Fibroblast of pulmonary artery (primary cell): ENCODE measurements at regions not wholly inside any gene's neighbourhood (a gene's known extent, or its start where the extent isn't known, plus 50 kb on each side); places are given as distances from the start of the nearest gene placed in this dataset.
"Not testable (repeated sequence)": the region's sequence is repeated elsewhere in the genome, so short reads cannot be mapped to it uniquely, and the experiment has no call there.

Experiments used
- DNase-seq: peaks from one replicate; pipeline ENCODE4 v3.0.0-alpha.2; 2010; ENCODE audit warnings: low read depth
- H3K4me3 ChIP-seq: replicated peaks from 2 replicates; pipeline ENCODE4 v1.5.1; 2011; ENCODE audit warnings: low read depth, mild to moderate bottlenecking, control low read depth, low read length, moderate library complexity
- TF ChIP-seq, protein P1 (sequence below): IDR thresholded peaks from 2 replicates; pipeline ENCODE4 v1.5.1; 2011; ENCODE audit warnings: mild to moderate bottlenecking, control low read depth, low read length, inconsistent platforms; ENCODE audit errors: missing control alignments

DNA sequence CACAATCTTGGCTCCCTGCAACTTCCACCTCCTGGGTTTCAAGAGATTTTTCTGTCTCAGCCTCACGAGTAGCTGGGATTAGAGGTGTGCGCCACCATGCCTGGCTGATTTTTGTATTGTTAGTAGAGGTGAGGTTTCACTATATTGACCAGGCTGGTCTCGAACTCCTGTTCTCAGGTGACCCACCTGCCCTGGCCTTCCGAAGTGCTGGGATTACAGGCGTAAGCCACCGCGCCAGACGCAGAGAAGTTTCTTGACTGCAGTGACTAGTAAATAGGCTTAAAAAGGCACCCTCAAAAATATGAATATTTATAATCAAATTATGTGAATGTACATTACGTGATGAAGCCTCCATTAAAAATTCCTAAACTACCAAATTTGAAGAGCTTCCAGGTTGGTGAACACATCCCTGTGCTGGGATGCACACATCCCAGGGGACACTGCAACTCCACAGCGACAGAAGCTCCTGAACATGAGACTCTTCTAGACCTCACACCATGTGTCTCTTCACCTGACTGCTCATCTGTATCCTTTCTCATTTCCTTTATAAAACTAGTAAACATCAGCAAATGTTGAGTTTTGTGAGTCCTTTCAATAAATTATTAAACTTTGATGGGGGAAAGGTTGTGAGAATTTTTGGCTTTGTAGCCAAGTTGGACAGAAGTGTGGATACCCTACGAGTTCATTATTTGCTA is 203.3 kb upstream of the SPOPL start:
- no peak overlapping the region for H3K4me3 ChIP-seq
- DNase-seq = no peak
- TF ChIP-seq, protein P1, sequence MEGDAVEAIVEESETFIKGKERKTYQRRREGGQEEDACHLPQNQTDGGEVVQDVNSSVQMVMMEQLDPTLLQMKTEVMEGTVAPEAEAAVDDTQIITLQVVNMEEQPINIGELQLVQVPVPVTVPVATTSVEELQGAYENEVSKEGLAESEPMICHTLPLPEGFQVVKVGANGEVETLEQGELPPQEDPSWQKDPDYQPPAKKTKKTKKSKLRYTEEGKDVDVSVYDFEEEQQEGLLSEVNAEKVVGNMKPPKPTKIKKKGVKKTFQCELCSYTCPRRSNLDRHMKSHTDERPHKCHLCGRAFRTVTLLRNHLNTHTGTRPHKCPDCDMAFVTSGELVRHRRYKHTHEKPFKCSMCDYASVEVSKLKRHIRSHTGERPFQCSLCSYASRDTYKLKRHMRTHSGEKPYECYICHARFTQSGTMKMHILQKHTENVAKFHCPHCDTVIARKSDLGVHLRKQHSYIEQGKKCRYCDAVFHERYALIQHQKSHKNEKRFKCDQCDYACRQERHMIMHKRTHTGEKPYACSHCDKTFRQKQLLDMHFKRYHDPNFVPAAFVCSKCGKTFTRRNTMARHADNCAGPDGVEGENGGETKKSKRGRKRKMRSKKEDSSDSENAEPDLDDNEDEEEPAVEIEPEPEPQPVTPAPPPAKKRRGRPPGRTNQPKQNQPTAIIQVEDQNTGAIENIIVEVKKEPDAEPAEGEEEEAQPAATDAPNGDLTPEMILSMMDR = no peak

DNA sequence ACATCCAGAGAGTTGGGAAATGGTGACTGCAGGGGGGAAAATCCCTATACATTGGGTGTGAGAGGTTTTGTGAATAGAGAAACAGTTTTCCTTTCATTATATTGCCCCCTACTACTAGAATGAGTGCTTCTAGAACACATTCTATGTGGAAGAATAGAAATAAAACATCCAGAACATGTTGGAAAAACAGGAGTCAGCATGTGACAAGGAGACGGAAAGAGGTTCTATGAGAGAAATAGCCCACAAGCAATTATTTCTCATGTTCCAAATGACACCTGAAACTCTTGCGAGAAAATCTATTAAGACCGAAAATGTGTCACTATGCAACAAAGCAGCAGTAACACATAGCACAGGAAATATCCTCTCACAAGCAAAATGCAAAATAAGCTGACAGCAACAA is 202.7 kb upstream of the SPOPL start:
- no peak overlapping the region for H3K4me3 ChIP-seq
- TF ChIP-seq, protein P1 = no peak

DNA sequence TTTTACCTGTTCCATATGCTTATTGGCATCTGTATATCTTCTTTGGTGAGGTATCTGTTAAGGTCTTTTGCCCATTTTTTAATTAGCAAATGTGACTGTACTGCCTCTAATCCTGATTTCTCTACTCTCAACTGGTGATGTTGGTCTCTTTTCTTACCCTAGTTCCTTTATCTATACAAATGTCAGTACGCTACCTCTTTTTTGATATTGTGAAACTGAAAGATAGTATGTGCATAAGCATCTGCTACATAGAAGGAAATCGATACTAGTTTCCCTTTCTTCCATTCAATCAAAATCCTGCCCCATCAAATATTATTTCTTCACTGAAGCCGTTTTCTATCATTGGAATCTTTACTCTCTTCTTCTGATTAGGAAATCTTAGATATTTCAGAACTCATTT is 194.9 kb upstream of the SPOPL start:
- TF ChIP-seq, protein P1 = no peak
- no peak overlapping the region for H3K4me3 ChIP-seq
- DNase-seq = no peak

More for the DNA sequence above, 202.7 kb upstream of the SPOPL start:
- no peak for DNase-seq

DNA sequence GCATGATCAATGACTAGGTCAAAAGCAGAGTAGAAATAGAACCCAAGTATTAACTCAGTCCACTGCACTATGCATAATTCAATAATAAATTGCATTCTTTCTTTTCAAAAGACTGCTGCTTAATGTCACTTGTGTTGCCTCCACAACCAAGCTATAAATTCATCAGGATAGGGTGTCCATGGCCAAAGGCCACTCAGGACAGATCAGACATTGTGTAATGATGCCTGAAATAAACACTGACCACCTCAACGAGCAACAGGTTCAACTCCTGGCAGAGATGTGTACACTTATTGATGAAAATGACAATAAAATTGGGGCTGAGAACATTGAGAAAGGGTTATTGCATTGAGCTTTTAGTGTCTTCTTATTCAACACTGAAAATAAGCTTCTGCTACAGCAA is 194.5 kb upstream of the SPOPL start:
- TF ChIP-seq, protein P1 = no peak
- no peak for DNase-seq
- no peak overlapping the region for H3K4me3 ChIP-seq

DNA sequence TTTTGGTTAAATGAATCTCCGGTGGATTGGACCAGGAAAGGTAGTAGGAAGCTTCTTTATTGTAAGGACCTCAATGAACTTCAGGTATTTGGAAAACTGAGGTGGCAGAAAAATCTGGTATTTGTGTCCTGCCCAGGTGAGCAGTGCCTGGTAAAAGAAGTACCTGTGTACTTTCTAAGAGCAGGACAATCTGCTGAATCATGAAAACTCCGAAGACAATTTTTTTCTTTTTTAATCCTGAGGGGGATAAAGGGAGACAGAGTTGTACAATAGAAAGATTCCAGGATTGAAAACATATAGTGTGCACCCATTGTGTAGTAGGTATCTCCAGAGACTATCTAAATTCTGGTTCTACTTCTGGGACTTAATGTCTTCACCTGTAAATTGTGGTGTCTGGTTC is 191.8 kb upstream of the SPOPL start:
- TF ChIP-seq, protein P1 = no peak
- no peak overlapping the region for H3K4me3 ChIP-seq
- DNase-seq = no peak

DNA sequence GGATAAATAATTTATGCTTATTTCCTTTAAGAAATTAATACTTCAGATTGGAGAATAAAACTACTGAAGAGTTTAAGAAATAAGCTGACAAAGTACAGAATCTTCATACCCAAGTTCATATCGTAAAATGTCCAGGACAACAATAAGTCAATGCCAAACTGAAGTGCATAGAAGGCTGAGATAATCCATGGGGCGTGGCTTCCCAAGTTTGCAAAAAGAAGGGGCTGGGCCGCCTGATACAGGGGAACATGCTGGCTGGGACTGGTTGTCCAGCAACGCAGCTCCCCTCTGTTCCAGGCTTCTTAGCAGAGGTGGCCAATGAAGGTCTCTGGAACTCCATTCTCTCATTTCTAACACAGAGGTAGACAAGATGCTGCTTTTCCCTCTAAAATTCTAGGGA is 189.5 kb upstream of the SPOPL start:
- TF ChIP-seq, protein P1 = no peak
- no peak for DNase-seq
- H3K4me3 ChIP-seq = no peak overlapping the region

DNA sequence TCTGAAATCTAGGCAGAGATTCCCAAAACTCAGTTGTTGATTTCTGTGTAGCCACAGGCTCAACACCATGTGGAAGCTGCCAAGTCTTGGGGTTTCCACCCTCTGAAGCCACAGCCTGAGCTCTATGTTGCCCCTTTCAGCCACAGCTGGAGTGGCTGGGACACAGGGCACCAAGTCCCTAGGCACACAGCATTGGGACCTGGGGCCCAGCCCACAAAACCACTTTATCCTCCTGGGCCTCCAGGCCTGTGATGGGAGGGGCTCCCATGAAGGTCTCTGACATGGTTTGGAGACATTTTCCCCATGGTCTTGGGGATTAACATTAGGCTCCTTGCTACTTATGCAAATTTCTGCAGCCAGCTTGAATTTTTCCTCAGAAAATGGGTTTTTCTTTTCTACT is 186.0 kb upstream of the SPOPL start:
- DNase-seq = not testable (repeated sequence)

More for the DNA sequence above, 186.0 kb upstream of the SPOPL start:
- H3K4me3 ChIP-seq = not testable (repeated sequence)
